Lung (tissue), 11 donors: ENCODE measurements at regions not wholly inside any gene's neighbourhood (a gene's known extent, or its start where the extent isn't known, plus 50 kb on each side); places are given as distances from the start of the nearest gene placed in this dataset.

Experiments used
- ATAC-seq: fragments of 200-7000 bp; cut with Tn5 transposase; one replicate; pipeline ENCODE4 v1.9.1; 2020; ENCODE audit warnings: moderate number of reproducible peaks; ENCODE audit not compliant: insufficient read depth, low FRiP score
- DNase-seq, 3 donors: peaks; one replicate each; pipeline ENCODE4 v3.0.0-alpha.2; 2013 to 2017
- H3K27ac ChIP-seq, 2 donors: one replicate each; pipeline ENCODE4 v1.5.1; 2013; ENCODE audit warnings: mild to moderate bottlenecking in 2 of 2, moderate library complexity in 2 of 2, control low read depth in 1 of 2, inconsistent platforms in 1 of 2, low read depth in 1 of 2, low read length in 1 of 2
- H3K27me3 ChIP-seq, 3 donors: one replicate each; pipeline ENCODE4 v1.5.1; 2013; ENCODE audit warnings: low read length in 2 of 3; ENCODE audit not compliant: control insufficient read depth in 3 of 3, insufficient read depth in 3 of 3
- H3K36me3 ChIP-seq, 4 donors: one replicate each; pipeline ENCODE4 v1.5.1; 2013; ENCODE audit warnings: low read length in 4 of 4, mild to moderate bottlenecking in 1 of 4, moderate library complexity in 1 of 4; ENCODE audit not compliant: control insufficient read depth in 4 of 4, insufficient read depth in 4 of 4
- H3K4me1 ChIP-seq, 5 donors: one replicate each; pipeline ENCODE4 v1.5.1; 2013; ENCODE audit warnings: low read length in 5 of 5, mild to moderate bottlenecking in 2 of 5, moderate library complexity in 1 of 5; ENCODE audit not compliant: control insufficient read depth in 5 of 5, insufficient read depth in 5 of 5
- H3K4me3 ChIP-seq: one replicate; pipeline ENCODE4 v1.5.1; 2013; ENCODE audit warnings: mild to moderate bottlenecking, control low read depth, moderate library complexity
- H3K9ac ChIP-seq, 2 donors: one replicate each; pipeline ENCODE4 v1.5.1; 2013; ENCODE audit warnings: low read length in 2 of 2, control low read depth in 1 of 2; ENCODE audit not compliant: insufficient read depth in 1 of 2
- H3K9me3 ChIP-seq, 4 donors: one replicate each; pipeline ENCODE4 v1.5.1; 2013; ENCODE audit warnings: low read length in 3 of 4, mild to moderate bottlenecking in 1 of 4, moderate library complexity in 1 of 4; ENCODE audit not compliant: control insufficient read depth in 4 of 4, insufficient read depth in 3 of 4
- CTCF ChIP-seq: IDR thresholded peaks from 2 replicates; pipeline ENCODE4 v1.5.1; 2012; ENCODE audit warnings: mild to moderate bottlenecking; ENCODE audit errors: control extremely low read depth, extremely low read depth
- WGBS, 2 donors: extraction: QIAGEN DNeasy Blood & Tissue Kit; methylation state at CpG; one replicate each; pipeline ENCODE4 v1.1.7; 2013; 5-methylcytosine and 5-hydroxymethylcytosine counted together
- donor health status: control.
- donor health status: control.
- donor health status: Bipolar disorder and iron deficiency.
- donor health status: healthy.
- donor health status: DM: yes; HTN: yes; CAD: no.

- WGBS, 2 donors: 91 to 94% methylated on average over 1 of the region's 1 CpG
- DNase-seq (no peak), ATAC-seq (no peak)
- no peak overlapping the region for H3K27ac ChIP-seq
- H3K9me3 ChIP-seq: no peaks in the 10 kb centered on the region
- H3K9ac ChIP-seq: no peak overlapping the region
- H3K27me3 ChIP-seq: no peaks in the 10 kb centered on the region
- H3K36me3 ChIP-seq: no peaks in the 10 kb centered on the region
- TF ChIP-seq CTCF: no peak
- no peaks in the 10 kb centered on the region for H3K4me1 ChIP-seq
- no peak overlapping the region for H3K4me3 ChIP-seq
Observed at GRCh38 chr10:64454962-64455361, 933.8 kb downstream of the REEP3 start.

GRCh38 chr10:64458306-64458705 lies 937.1 kb downstream of the REEP3 start:
- Histone ChIP-seq H3K4me3 (no peak overlapping the region), H3K9me3 (peaks cover 0 to under 1% (median 0%) of the 10 kb centered on the region in 4 donors), H3K27ac (no peak overlapping the region), H3K27me3 (no peaks in the 10 kb centered on the region), H3K4me1 (no peaks in the 10 kb centered on the region), H3K36me3 (no peaks in the 10 kb centered on the region), H3K9ac (no peak overlapping the region)
- ATAC-seq (no peak), DNase-seq (peak in 1 of 3 donors; percentile 1)
- TF ChIP-seq CTCF: no peak
- 81 to 85% methylated on average over 1 of the region's 1 CpG for WGBS, 2 donors

GRCh38 chr10:64463406-64463805 lies 942.2 kb downstream of the REEP3 start:
- Histone ChIP-seq H3K4me1 (no peaks in the 10 kb centered on the region), H3K9me3 (peaks cover 0 to 11% (median 6%) of the 10 kb centered on the region in 4 donors), H3K27ac (no peak overlapping the region), H3K27me3 (no peaks in the 10 kb centered on the region), H3K4me3 (no peak overlapping the region), H3K9ac (no peak overlapping the region), H3K36me3 (no peaks in the 10 kb centered on the region)
- ATAC-seq: no peak
- WGBS, 2 donors: 78 to 91% methylated on average over 1 of the region's 1 CpG
- DNase-seq: no peak
- TF ChIP-seq CTCF: no peak

GRCh38 chr10:64465653-64466052 lies 944.5 kb downstream of the REEP3 start:
- Histone ChIP-seq H3K4me1 (no peaks in the 10 kb centered on the region), H3K36me3 (no peaks in the 10 kb centered on the region), H3K9ac (no peak overlapping the region), H3K27me3 (no peaks in the 10 kb centered on the region), H3K27ac (no peak overlapping the region), H3K9me3 (peaks cover 0 to 11% (median 6%) of the 10 kb centered on the region in 4 donors), H3K4me3 (no peak overlapping the region)
- TF ChIP-seq CTCF: no peak
- WGBS, 2 donors: 75 to 77% methylated on average over 2 of the region's 2 CpGs
- DNase-seq: no peak
- ATAC-seq: no peak
